WI38 (cell line): ENCODE measurements at regions not wholly inside any gene's neighbourhood (a gene's known extent, or its start where the extent isn't known, plus 50 kb on each side); places are given as distances from the start of the nearest gene placed in this dataset.

ENCODE experiments used
- H3K4me3 ChIP-seq: 2 replicates; pipeline ENCODE4 v1.5.1; 2011; ENCODE audit warnings: low read depth, mild to moderate bottlenecking, control low read depth, low read length
- TF ChIP-seq, protein P1 (sequence below): IDR thresholded peaks from 2 replicates; pipeline ENCODE4 v1.5.1; 2012; ENCODE audit warnings: low read depth, mild to moderate bottlenecking, control low read depth, low read length

DNA sequence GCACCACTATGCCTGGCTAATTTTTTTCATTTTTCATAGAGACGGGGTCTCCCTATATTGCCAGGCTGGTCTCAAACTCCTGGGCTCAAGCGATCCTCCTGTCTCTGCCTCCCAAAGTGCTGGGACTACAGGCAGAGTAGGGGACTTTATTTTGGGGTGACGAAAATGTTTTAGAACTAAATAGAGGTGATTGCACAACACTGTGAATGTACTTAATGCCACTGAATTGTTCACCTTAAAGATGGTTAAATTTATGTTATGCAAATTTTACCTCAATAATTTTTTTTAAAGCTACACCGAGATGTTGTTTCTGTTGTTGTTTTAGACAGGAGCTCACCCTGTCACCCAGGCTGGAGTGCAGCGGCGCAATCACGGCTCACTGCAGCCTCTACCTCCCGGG, 111.9 kb upstream of the SEC14L1 start:
- TF ChIP-seq, protein P1, sequence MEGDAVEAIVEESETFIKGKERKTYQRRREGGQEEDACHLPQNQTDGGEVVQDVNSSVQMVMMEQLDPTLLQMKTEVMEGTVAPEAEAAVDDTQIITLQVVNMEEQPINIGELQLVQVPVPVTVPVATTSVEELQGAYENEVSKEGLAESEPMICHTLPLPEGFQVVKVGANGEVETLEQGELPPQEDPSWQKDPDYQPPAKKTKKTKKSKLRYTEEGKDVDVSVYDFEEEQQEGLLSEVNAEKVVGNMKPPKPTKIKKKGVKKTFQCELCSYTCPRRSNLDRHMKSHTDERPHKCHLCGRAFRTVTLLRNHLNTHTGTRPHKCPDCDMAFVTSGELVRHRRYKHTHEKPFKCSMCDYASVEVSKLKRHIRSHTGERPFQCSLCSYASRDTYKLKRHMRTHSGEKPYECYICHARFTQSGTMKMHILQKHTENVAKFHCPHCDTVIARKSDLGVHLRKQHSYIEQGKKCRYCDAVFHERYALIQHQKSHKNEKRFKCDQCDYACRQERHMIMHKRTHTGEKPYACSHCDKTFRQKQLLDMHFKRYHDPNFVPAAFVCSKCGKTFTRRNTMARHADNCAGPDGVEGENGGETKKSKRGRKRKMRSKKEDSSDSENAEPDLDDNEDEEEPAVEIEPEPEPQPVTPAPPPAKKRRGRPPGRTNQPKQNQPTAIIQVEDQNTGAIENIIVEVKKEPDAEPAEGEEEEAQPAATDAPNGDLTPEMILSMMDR, result no peak
- no peak overlapping the region for H3K4me3 ChIP-seq

DNA sequence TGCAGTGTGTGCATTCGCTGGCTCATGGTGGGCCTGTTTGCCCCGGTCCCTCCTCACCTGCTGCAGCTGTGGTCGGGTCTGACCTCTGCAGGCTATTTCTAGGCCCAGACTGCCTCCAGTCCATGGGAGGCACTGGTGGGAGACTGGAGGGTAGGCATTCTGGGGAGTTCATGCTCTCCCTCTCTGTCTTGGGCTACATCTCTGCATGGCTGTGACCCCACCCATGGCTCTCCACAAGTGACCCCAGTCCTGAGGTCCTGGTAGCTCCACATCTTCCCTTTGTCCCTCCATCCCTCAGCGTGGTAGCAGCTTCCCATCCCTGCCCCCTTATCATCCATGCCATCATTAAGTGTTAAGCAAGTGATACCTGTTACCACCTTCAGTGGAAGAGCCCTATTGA, 107.8 kb upstream of the SEC14L1 start:
- no peak overlapping the region for H3K4me3 ChIP-seq
- TF ChIP-seq, protein P1, result no peak

DNA sequence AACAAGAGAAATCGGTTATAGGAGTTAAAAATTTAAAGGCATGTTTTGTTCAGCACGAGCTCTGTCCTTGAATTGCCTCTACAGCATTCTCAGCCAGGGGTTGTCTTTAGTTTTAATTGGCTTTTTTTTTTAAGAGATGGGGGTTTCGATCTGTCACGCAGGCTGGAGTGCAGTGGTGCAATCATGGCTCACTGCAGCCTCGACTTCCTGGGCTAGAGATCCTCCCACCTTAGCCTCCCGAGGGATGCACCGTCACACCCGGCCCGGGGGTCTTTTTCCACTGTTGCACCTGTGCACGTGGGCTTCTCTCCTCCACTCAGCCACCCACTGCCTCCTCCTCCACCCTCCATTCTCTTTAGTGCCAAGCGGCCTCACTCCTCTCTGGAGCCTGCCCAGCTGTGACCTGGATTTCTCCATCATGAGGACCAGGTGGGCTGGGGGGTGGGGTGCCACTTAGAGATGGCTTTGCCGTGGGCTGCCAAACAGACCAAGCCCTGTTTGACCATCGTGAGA, 106.8 kb upstream of the SEC14L1 start:
- no peak overlapping the region for H3K4me3 ChIP-seq
- TF ChIP-seq, protein P1, result no peak

DNA sequence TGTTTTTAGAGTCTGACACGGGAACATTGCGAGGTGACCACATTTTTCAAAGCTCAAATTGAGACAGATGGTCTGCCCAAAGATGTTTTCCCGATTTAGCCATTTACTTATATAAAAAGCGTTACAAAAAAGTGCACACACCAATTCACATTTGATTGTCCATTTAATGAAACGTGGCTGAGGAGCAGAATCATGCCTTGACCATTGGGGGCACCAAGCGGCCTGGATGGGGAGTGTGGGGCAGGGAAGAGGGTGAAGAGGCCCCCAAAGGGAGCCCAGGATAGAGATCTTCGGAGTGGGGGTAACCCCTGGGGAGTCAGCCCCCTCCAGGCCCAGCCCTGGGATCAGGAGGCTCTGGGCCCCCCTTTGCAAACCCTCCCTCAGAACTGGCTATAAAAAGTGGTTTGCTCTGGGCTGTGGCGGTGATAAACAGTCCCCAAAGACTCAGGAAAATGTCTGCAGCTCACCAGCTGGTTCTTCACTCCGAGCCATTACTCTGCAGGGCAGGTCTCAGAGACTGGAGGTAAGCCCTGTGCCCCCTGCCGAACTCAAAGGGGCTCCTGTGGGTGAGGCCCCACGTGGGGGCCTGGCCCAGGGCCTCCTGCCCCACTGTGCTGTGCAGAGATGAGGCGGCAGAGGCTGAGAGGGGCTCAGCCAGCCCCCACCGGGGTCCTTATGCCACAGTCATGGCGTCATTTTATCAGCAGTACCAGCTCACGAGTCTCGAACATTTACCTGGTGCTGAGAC, 105.9 kb upstream of the SEC14L1 start:
- H3K4me3 ChIP-seq, result no peak overlapping the region
- TF ChIP-seq, protein P1, result no peak

DNA sequence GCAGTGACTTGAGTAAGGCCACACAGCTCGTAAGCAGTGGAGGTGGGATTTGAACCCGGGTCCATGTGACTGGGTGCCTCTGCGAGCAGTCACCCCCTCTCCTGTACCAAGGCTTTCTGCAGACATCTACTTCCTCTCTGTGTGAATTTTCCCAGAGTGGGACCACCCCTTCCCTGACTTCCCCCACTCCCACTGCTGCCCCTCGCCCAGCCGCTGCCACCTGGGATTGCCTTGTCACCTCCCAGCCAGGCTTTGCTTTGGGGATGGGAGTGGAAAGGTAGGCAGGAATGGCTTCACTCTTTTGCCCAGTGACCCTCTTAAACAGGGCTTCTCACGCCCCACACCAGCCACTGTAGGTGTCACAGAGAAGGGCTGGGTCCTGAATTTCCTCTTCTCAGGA, 105.2 kb upstream of the SEC14L1 start:
- TF ChIP-seq, protein P1, result no peak
- H3K4me3 ChIP-seq, result no peak overlapping the region

DNA sequence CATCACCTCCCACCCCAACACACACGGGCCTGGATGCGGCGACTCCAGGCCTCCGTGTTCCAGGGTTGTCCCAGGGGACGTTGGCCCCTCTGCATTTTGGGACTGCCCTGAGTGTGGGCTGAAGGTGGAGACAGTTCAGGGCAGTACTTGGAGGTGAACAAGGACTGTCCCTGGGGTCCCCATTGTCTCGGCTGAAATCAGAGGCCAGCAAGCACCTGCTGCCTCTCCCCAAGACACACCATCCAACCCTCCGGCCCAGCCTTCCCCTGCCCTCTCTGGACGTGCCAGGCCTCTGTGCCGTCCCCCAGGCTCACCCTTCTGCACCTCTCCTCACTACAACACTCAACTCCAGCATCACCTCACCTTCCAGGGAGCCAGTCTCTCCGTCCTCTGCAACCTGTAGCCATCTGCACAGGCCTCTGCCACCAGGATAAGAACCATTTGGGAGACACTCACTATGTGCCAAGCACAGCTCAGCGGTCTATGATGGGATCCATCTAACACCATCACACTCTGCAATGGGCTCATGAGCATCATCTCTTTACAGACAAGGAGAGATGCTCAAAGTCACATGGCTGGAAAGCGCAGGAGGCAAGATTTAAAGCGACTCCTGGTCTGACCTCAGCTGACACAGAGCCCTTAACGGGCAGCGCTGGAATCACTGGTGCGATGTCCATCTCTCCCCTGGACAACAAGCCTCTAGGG, 104.5 kb upstream of the SEC14L1 start:
- no peak overlapping the region for H3K4me3 ChIP-seq
- TF ChIP-seq, protein P1, result no peak

DNA sequence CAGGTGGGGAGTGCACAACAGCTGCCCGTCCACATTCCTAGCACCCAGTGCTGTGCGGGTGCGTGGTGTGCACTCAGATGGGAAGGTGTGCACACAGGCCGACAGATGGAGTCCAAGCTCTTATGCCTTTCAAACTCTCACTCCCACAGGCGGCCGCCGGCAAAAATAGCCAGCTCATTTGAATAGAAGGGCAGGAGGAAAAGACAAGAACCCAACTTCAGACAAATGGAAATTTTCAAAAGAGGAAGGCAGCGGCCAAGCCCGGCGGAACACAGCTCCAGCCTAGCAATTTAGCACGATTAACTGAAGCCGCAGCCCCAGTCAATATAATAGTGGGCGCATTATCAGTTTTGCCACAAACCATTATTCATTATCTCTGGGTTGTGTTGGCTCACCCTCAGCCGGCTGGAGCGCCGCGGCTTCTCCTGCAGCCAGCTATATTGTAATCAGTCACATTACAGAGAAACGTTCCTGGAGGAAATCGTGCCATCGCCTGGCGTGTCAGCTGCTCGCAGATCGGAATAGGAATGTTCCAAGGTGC, 103.9 kb upstream of the SEC14L1 start:
- no peak overlapping the region for H3K4me3 ChIP-seq
- TF ChIP-seq, protein P1, result no peak
